ENCODE measurements at regions not wholly inside any gene's neighbourhood (a gene's known extent, or its start where the extent isn't known, plus 50 kb on each side); places are given as distances from the start of the nearest gene placed in this dataset.

DNA sequence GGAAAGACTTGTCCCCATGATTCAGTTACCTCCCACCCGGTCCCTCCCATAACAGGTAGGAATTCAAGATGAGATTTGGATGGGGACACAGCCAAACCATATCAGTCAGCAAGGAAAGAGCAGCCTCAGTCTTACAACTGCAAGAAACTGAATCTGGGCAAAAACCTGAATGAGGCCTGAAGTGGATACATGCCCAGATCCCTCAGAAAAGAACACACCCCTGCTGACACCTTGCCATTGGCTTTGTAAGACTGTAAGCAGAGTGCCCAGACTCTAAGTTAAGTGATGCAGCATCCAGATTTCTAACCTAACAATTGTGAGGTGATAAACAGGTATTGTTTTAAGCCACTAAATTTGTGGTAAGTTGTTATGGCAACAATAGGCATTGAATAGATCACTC, 670.8 kb downstream of the SORCS1 start:
- TF ChIP-seq CTCF (IDR thresholded peaks at IDR 0.05; ENCODE audit: extremely low read depth in 1 of 2, insufficient read depth in 1 of 2, low read depth in 1 of 2, low read length in 2 of 2) (no peak), EZH2 (IDR thresholded peaks at IDR 0.05; ENCODE audit: borderline replicate concordance, low read depth, low read length, severe bottlenecking) (no peak), GATA2 (IDR thresholded peaks at IDR 0.05; ENCODE audit: insufficient read depth, insufficient read length, low read depth, low read length) (no peak), POLR2A (IDR thresholded peaks at IDR 0.05; ENCODE audit: low read depth, low read length) (no peak), POLR2AphosphoS5 (IDR thresholded peaks at IDR 0.05; ENCODE audit: insufficient read depth, low read depth, low read length) (no peak), JUN (IDR thresholded peaks at IDR 0.05; ENCODE audit: borderline replicate concordance, insufficient read depth, insufficient read length, low read depth) (no peak)

Measured in endothelial cell of umbilical vein (primary cell).